ENCODE measurements at regions not wholly inside any gene's neighbourhood (a gene's known extent, or its start where the extent isn't known, plus 50 kb on each side); places are given as distances from the start of the nearest gene placed in this dataset.

DNA sequence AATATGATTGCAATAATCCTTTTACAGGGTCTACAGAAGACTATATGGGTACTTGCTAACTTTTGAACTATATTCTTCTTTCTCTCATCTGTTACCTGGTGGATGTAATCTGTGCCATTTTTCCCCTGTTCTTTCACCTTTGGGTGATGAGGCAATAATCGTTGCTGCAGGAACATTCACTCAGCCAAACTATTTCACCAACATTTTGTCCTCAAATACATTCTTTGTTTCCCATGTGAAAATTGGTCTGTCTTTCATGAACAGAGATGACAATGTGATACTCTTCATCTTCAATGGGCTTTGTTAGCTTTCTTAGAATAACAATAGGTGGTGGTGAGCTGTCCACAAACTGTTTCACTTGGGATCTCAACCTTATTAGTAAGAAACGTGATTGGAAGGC, 52.1 kb upstream of the CAPRIN1 start:
- Histone ChIP-seq H4K20me1 (replicated peaks; ENCODE audit: control insufficient read depth, insufficient read depth, low read length) (no peaks in the 10 kb centered on the region), H3K4me2 (ENCODE audit: insufficient read depth, low read length) (no peak overlapping the region), H3K79me2 (ENCODE audit: control insufficient read depth, insufficient read depth, low read length) (no peaks in the 10 kb centered on the region), H3K4me3 (no peak overlapping the region), H3K9me1 (ENCODE audit: control insufficient read depth, insufficient read depth, low read length) (no peaks in the 10 kb centered on the region), H2AFZ (ENCODE audit: low read depth, low read length) (no peak overlapping the region), H3K27me3 (ENCODE audit: control insufficient read depth in 2 of 2, insufficient read depth in 2 of 2, low read length in 2 of 2) (0 out of 5 replicates have a peak, but pooled peaks cover 0 to 3% of the 10 kb centered on the region in 2 experiments), H3K4me1 (replicated peaks in 1 of 2; ENCODE audit: control insufficient read depth in 2 of 2, insufficient read depth in 2 of 2, low read length in 2 of 2) (peaks cover 3 to 8% of the 10 kb centered on the region in 2 experiments; a peak in 3 of 5 replicates), H3K27ac (ENCODE audit: extremely low read depth, low read depth, low read length) (no peak overlapping the region), H3K36me3 (ENCODE audit: control insufficient read depth, insufficient read depth, low read length) (no peaks in the 10 kb centered on the region), H3K9me3 (replicated peaks; ENCODE audit: control insufficient read depth, insufficient read depth, low read depth, low read length) (no peaks in the 10 kb centered on the region), H3K9ac (ENCODE audit: insufficient read depth in 1 of 2, low read depth in 2 of 2, low read length in 2 of 2) (no peak overlapping the region)
- BruUV-seq (replicated peaks) = no TSS peak
- POLR2A ChIA-PET = interaction anchor here (1.6 kb wide), 1 partner anchor 106 kb away, joined by 4 read pairs; the partner anchor contains the start of gene NAT10
- CTCF ChIA-PET (ENCODE audit: low intra/inter-chr PET ratio) = no interaction called here
- FAIRE-seq (no peak), DNase-seq (ENCODE audit: extremely low read depth in 1 of 4, low spot score in 3 of 4) (no peak), ATAC-seq (no peak)
- WGBS (ENCODE audit: insufficient coverage, low coverage, missing lambda C conversion rate) = 0% methylated on average over 2 of the region's 2 CpGs
- in situ Hi-C loops (cut with MboI) (loop anchor here (10.0 kb wide), 1 partner anchor 355 kb away; the partner anchor contains the start of gene ABTB2), intact Hi-C loops (cut with micrococcal nuclease) (loop anchor here (5.0 to 10.0 kb wide), 3 partner anchors 73 to 495 kb away; no protein-coding TSS in a partner anchor)
- TF ChIP-seq, protein P1, sequence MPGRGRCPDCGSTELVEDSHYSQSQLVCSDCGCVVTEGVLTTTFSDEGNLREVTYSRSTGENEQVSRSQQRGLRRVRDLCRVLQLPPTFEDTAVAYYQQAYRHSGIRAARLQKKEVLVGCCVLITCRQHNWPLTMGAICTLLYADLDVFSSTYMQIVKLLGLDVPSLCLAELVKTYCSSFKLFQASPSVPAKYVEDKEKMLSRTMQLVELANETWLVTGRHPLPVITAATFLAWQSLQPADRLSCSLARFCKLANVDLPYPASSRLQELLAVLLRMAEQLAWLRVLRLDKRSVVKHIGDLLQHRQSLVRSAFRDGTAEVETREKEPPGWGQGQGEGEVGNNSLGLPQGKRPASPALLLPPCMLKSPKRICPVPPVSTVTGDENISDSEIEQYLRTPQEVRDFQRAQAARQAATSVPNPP (IDR thresholded peaks at IDR 0.05; ENCODE audit: borderline replicate concordance, insufficient read depth, insufficient read length) = no peak
- TF ChIP-seq, protein P2, sequence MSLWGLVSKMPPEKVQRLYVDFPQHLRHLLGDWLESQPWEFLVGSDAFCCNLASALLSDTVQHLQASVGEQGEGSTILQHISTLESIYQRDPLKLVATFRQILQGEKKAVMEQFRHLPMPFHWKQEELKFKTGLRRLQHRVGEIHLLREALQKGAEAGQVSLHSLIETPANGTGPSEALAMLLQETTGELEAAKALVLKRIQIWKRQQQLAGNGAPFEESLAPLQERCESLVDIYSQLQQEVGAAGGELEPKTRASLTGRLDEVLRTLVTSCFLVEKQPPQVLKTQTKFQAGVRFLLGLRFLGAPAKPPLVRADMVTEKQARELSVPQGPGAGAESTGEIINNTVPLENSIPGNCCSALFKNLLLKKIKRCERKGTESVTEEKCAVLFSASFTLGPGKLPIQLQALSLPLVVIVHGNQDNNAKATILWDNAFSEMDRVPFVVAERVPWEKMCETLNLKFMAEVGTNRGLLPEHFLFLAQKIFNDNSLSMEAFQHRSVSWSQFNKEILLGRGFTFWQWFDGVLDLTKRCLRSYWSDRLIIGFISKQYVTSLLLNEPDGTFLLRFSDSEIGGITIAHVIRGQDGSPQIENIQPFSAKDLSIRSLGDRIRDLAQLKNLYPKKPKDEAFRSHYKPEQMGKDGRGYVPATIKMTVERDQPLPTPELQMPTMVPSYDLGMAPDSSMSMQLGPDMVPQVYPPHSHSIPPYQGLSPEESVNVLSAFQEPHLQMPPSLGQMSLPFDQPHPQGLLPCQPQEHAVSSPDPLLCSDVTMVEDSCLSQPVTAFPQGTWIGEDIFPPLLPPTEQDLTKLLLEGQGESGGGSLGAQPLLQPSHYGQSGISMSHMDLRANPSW (CRISPR knock-in tag; IDR thresholded peaks at IDR 0.05) = no peak
- TF ChIP-seq, protein P3, sequence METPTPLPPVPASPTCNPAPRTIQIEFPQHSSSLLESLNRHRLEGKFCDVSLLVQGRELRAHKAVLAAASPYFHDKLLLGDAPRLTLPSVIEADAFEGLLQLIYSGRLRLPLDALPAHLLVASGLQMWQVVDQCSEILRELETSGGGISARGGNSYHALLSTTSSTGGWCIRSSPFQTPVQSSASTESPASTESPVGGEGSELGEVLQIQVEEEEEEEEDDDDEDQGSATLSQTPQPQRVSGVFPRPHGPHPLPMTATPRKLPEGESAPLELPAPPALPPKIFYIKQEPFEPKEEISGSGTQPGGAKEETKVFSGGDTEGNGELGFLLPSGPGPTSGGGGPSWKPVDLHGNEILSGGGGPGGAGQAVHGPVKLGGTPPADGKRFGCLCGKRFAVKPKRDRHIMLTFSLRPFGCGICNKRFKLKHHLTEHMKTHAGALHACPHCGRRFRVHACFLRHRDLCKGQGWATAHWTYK (CRISPR knock-in tag; IDR thresholded peaks at IDR 0.05) = no peak
- TF ChIP-seq, protein P4, sequence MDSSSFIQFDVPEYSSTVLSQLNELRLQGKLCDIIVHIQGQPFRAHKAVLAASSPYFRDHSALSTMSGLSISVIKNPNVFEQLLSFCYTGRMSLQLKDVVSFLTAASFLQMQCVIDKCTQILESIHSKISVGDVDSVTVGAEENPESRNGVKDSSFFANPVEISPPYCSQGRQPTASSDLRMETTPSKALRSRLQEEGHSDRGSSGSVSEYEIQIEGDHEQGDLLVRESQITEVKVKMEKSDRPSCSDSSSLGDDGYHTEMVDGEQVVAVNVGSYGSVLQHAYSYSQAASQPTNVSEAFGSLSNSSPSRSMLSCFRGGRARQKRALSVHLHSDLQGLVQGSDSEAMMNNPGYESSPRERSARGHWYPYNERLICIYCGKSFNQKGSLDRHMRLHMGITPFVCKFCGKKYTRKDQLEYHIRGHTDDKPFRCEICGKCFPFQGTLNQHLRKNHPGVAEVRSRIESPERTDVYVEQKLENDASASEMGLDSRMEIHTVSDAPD (CRISPR knock-in tag; IDR thresholded peaks at IDR 0.05) = no peak
- TF ChIP-seq MBD2 (IDR thresholded peaks at IDR 0.05; ENCODE audit: borderline replicate concordance, low read depth) = no peak
- no peak for TF ChIP-seq CSDE1 (IDR thresholded peaks at IDR 0.05)
- no peak for TF ChIP-seq RBFOX2 (IDR thresholded peaks at IDR 0.05; ENCODE audit: low read depth, low read length)
- TF ChIP-seq, protein P5, sequence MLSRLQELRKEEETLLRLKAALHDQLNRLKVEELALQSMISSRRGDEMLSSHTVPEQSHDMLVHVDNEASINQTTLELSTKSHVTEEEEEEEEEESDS (CRISPR knock-in tag; IDR thresholded peaks at IDR 0.05) = no peak
- no peak for TF ChIP-seq ZFP30 (CRISPR knock-in tag; IDR thresholded peaks at IDR 0.05; ENCODE audit: borderline replicate concordance)
- no peak for TF ChIP-seq SNIP1 (IDR thresholded peaks at IDR 0.05; ENCODE audit: low read depth)
- no peak for TF ChIP-seq POLR2B (IDR thresholded peaks at IDR 0.05; ENCODE audit: low read depth, partially characterized antibody)
- no peak for TF ChIP-seq SMAD3 (CRISPR knock-in tag; conservative IDR thresholded peaks at IDR 0.05)
- no peak for TF ChIP-seq POLR2H (tag; IDR thresholded peaks at IDR 0.05; ENCODE audit: low read depth)
- TF ChIP-seq, protein P6, sequence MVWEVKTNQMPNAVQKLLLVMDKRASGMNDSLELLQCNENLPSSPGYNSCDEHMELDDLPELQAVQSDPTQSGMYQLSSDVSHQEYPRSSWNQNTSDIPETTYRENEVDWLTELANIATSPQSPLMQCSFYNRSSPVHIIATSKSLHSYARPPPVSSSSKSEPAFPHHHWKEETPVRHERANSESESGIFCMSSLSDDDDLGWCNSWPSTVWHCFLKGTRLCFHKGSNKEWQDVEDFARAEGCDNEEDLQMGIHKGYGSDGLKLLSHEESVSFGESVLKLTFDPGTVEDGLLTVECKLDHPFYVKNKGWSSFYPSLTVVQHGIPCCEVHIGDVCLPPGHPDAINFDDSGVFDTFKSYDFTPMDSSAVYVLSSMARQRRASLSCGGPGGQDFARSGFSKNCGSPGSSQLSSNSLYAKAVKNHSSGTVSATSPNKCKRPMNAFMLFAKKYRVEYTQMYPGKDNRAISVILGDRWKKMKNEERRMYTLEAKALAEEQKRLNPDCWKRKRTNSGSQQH (CRISPR knock-in tag; IDR thresholded peaks at IDR 0.05) = no peak
- TF ChIP-seq NFIC (IDR thresholded peaks at IDR 0.05) = no peak

All from K562 (cell line).